ENCODE measurements at regions not wholly inside any gene's neighbourhood (a gene's known extent, or its start where the extent isn't known, plus 50 kb on each side); places are given as distances from the start of the nearest gene placed in this dataset.

GRCh38 chr4:71136071-71136470, 142.6 kb downstream of the DCK start:
- TF ChIP-seq CTCF (IDR thresholded peaks at IDR 0.05; ENCODE audit: poor library complexity, severe bottlenecking): no peak
- no peak for TF ChIP-seq EZH2 (IDR thresholded peaks at IDR 0.05; ENCODE audit: borderline replicate concordance, insufficient read depth, low read length, poor library complexity, severe bottlenecking)
- TF ChIP-seq SMC3 (conservative IDR thresholded peaks at IDR 0.05; ENCODE audit: poor library complexity): no peak
- no peak for TF ChIP-seq POLR2AphosphoS5 (IDR thresholded peaks at IDR 0.05)
- TF ChIP-seq EP300 (conservative IDR thresholded peaks at IDR 0.05; ENCODE audit: poor library complexity, severe bottlenecking): no peak
- no peak for TF ChIP-seq RAD21 (conservative IDR thresholded peaks at IDR 0.05)

All from neural cell (in vitro differentiated cells).